Activated T-cell treated with anti-CD3 and anti-CD28 coated beads, Interleukin-2, amount 50 U/mL, for 72 hours (primary cell): ENCODE measurements at regions not wholly inside any gene's neighbourhood (a gene's known extent, or its start where the extent isn't known, plus 50 kb on each side); places are given as distances from the start of the nearest gene placed in this dataset.
"Not testable (repeated sequence)": the region's sequence is repeated elsewhere in the genome, so short reads cannot be mapped to it uniquely, and the experiment has no call there.

ENCODE experiments used
- ATAC-seq, 2 donors: fragments of 150-1000 bp; cut with Tn5 transposase; replicated peaks in 1 of 2; 2 replicates each; pipeline ENCODE4 v1.10.0; 2021; ENCODE audit warnings: moderate library complexity in 2 of 2, mild to moderate bottlenecking in 1 of 2
- DNase-seq, 2 donors: peaks; one replicate each; pipeline ENCODE4 v3.0.0; 2021 to 2022; ENCODE audit warnings: mixed read lengths in 1 of 2
- H3K27ac Mint-ChIP-seq: one replicate; pipeline ENCODE4 v1.8.0; 2022; ENCODE audit warnings: mild to moderate bottlenecking, moderate library complexity, mixed read lengths
- H3K27me3 Mint-ChIP-seq: one replicate; pipeline ENCODE4 v1.8.0; 2022; ENCODE audit warnings: low read depth, mixed read lengths
- H3K36me3 Mint-ChIP-seq, 2 donors: one replicate each; pipeline ENCODE4 v1.8.0; 2022; ENCODE audit warnings: mixed read lengths in 2 of 2, mild to moderate bottlenecking in 1 of 2; ENCODE audit not compliant: insufficient read depth in 2 of 2
- H3K4me1 Mint-ChIP-seq: one replicate; pipeline ENCODE4 v1.8.0; 2022; ENCODE audit warnings: low read depth, mixed read lengths
- H3K4me3 Mint-ChIP-seq, 2 donors: one replicate each; pipeline ENCODE4 v1.8.0; 2022; ENCODE audit warnings: mild to moderate bottlenecking in 2 of 2, mixed read lengths in 2 of 2, moderate library complexity in 2 of 2
- H3K9me3 Mint-ChIP-seq, 2 donors: one replicate each; pipeline ENCODE4 v1.8.0; 2022; ENCODE audit warnings: mixed read lengths in 2 of 2

GRCh38 chr4:154907345-154908045 is 126.4 kb downstream of the RBM46 start:
- not testable (repeated sequence) for H3K27me3 Mint-ChIP-seq, H3K9me3 Mint-ChIP-seq, H3K27ac Mint-ChIP-seq, H3K4me3 Mint-ChIP-seq, H3K4me1 Mint-ChIP-seq, DNase-seq, H3K36me3 Mint-ChIP-seq, ATAC-seq

GRCh38 chr4:154908168-154908567 is 127.1 kb downstream of the RBM46 start:
- H3K4me3 Mint-ChIP-seq = no peak overlapping the region
- H3K27me3 Mint-ChIP-seq = no peaks in the 10 kb centered on the region
- H3K4me1 Mint-ChIP-seq = no peaks in the 10 kb centered on the region
- H3K36me3 Mint-ChIP-seq = no peaks in the 10 kb centered on the region
- ATAC-seq (no peak), DNase-seq (no peak)
- H3K27ac Mint-ChIP-seq = no peak overlapping the region
- H3K9me3 Mint-ChIP-seq = peaks cover 0 to 2% of the 10 kb centered on the region in 2 donors

GRCh38 chr4:154911097-154911496 is 130.0 kb downstream of the RBM46 start:
- Mint-ChIP-seq H3K4me3 (no peak overlapping the region), H3K27me3 (no peaks in the 10 kb centered on the region), H3K27ac (no peak overlapping the region), H3K36me3 (no peaks in the 10 kb centered on the region), H3K9me3 (peaks cover 0 to 1% of the 10 kb centered on the region in 2 donors), H3K4me1 (no peaks in the 10 kb centered on the region)
- no peak for ATAC-seq
- no peak for DNase-seq

- Mint-ChIP-seq H3K27me3 (no peaks in the 10 kb centered on the region), H3K36me3 (no peaks in the 10 kb centered on the region), H3K9me3 (no peaks in the 10 kb centered on the region), H3K4me3 (no peak overlapping the region), H3K4me1 (no peaks in the 10 kb centered on the region), H3K27ac (no peak overlapping the region)
- DNase-seq = no peak
- ATAC-seq = no peak
These were observed 130.6 kb downstream of the RBM46 start for GRCh38 chr4:154911608-154912098.

- Mint-ChIP-seq H3K9me3 (no peaks in the 10 kb centered on the region), H3K36me3 (no peaks in the 10 kb centered on the region), H3K4me1 (no peaks in the 10 kb centered on the region), H3K27ac (no peak overlapping the region), H3K27me3 (no peaks in the 10 kb centered on the region), H3K4me3 (no peak overlapping the region)
- ATAC-seq (no peak), DNase-seq (no peak)
These were observed 135.0 kb downstream of the RBM46 start for GRCh38 chr4:154916068-154916467.

- Mint-ChIP-seq H3K36me3 (no peaks in the 10 kb centered on the region), H3K27me3 (no peaks in the 10 kb centered on the region), H3K4me1 (no peaks in the 10 kb centered on the region), H3K27ac (no peak overlapping the region), H3K4me3 (no peak overlapping the region), H3K9me3 (peaks cover 2 to 5% of the 10 kb centered on the region in 2 donors)
- DNase-seq = no peak
- no peak for ATAC-seq
These were observed 146.1 kb downstream of the RBM46 start for GRCh38 chr4:154927126-154927680.

GRCh38 chr4:154928640-154929257 is 147.7 kb downstream of the RBM46 start:
- Mint-ChIP-seq H3K36me3 (no peaks in the 10 kb centered on the region), H3K27me3 (no peaks in the 10 kb centered on the region), H3K4me1 (no peaks in the 10 kb centered on the region), H3K9me3 (peaks cover 2 to 7% of the 10 kb centered on the region in 2 donors), H3K27ac (no peak overlapping the region), H3K4me3 (no peak overlapping the region)
- DNase-seq (no peak), ATAC-seq (no peak)

- H3K4me1 Mint-ChIP-seq = no peaks in the 10 kb centered on the region
- H3K36me3 Mint-ChIP-seq = peaks cover 0 to 2% of the 10 kb centered on the region in 2 donors
- DNase-seq (no peak), ATAC-seq (no peak)
- H3K27me3 Mint-ChIP-seq = no peaks in the 10 kb centered on the region
- no peak overlapping the region for H3K4me3 Mint-ChIP-seq
- no peak overlapping the region for H3K27ac Mint-ChIP-seq
- peaks cover 3 to 11% of the 10 kb centered on the region in 2 donors for H3K9me3 Mint-ChIP-seq
These were observed 155.8 kb downstream of the RBM46 start for GRCh38 chr4:154936873-154937272.

- no peak overlapping the region for H3K4me3 Mint-ChIP-seq
- H3K27me3 Mint-ChIP-seq = no peaks in the 10 kb centered on the region
- peaks cover 0 to 2% of the 10 kb centered on the region in 2 donors for H3K36me3 Mint-ChIP-seq
- H3K4me1 Mint-ChIP-seq = no peaks in the 10 kb centered on the region
- ATAC-seq = no peak
- DNase-seq = no peak
- H3K27ac Mint-ChIP-seq = no peak overlapping the region
- peaks cover 3% of the 10 kb centered on the region in 2 donors for H3K9me3 Mint-ChIP-seq
These were observed 158.8 kb downstream of the RBM46 start for GRCh38 chr4:154939851-154940250.

GRCh38 chr4:154942176-154942575 is 161.1 kb downstream of the RBM46 start:
- H3K27me3 Mint-ChIP-seq = no peaks in the 10 kb centered on the region
- H3K36me3 Mint-ChIP-seq = no peaks in the 10 kb centered on the region
- H3K27ac Mint-ChIP-seq = no peak overlapping the region
- ATAC-seq (no peak), DNase-seq (no peak)
- H3K4me1 Mint-ChIP-seq = no peaks in the 10 kb centered on the region
- H3K9me3 Mint-ChIP-seq = peaks cover 0 to 1% of the 10 kb centered on the region in 2 donors
- H3K4me3 Mint-ChIP-seq = no peak overlapping the region

- H3K4me3 Mint-ChIP-seq = no peak overlapping the region
- peaks cover 0 to 1% of the 10 kb centered on the region in 2 donors for H3K9me3 Mint-ChIP-seq
- DNase-seq (no peak), ATAC-seq (no peak)
- no peaks in the 10 kb centered on the region for H3K27me3 Mint-ChIP-seq
- no peak overlapping the region for H3K27ac Mint-ChIP-seq
- H3K36me3 Mint-ChIP-seq = no peaks in the 10 kb centered on the region
- no peaks in the 10 kb centered on the region for H3K4me1 Mint-ChIP-seq
These were observed 163.9 kb downstream of the RBM46 start for GRCh38 chr4:154944996-154945395.

- Mint-ChIP-seq H3K4me3 (no peak overlapping the region), H3K27me3 (no peaks in the 10 kb centered on the region), H3K9me3 (no peaks in the 10 kb centered on the region), H3K4me1 (no peaks in the 10 kb centered on the region), H3K27ac (no peak overlapping the region), H3K36me3 (no peaks in the 10 kb centered on the region)
- DNase-seq (no peak), ATAC-seq (no peak)
These were observed 165.0 kb downstream of the RBM46 start for GRCh38 chr4:154946113-154946512.

GRCh38 chr4:154953691-154954090 is 172.6 kb downstream of the RBM46 start:
- ATAC-seq (no peak), DNase-seq (no peak)
- peaks cover 6% of the 10 kb centered on the region for H3K27me3 Mint-ChIP-seq
- no peak overlapping the region for H3K4me3 Mint-ChIP-seq
- no peaks in the 10 kb centered on the region for H3K36me3 Mint-ChIP-seq
- H3K27ac Mint-ChIP-seq = no peak overlapping the region
- peaks cover 5 to 6% of the 10 kb centered on the region in 2 donors for H3K9me3 Mint-ChIP-seq
- no peaks in the 10 kb centered on the region for H3K4me1 Mint-ChIP-seq
